Lung (tissue), 11 donors: ENCODE measurements at regions not wholly inside any gene's neighbourhood (a gene's known extent, or its start where the extent isn't known, plus 50 kb on each side); places are given as distances from the start of the nearest gene placed in this dataset.
"Not testable (repeated sequence)": the region's sequence is repeated elsewhere in the genome, so short reads cannot be mapped to it uniquely, and the experiment has no call there.

Source experiments
- ATAC-seq: fragments of 200-7000 bp; cut with Tn5 transposase; one replicate; pipeline ENCODE4 v1.9.1; 2020; ENCODE audit warnings: moderate number of reproducible peaks; ENCODE audit not compliant: insufficient read depth, low FRiP score
- DNase-seq, 3 donors: peaks; one replicate each; pipeline ENCODE4 v3.0.0-alpha.2; 2013 to 2017
- H3K27ac ChIP-seq, 2 donors: one replicate each; pipeline ENCODE4 v1.5.1; 2013; ENCODE audit warnings: mild to moderate bottlenecking in 2 of 2, moderate library complexity in 2 of 2, control low read depth in 1 of 2, inconsistent platforms in 1 of 2, low read depth in 1 of 2, low read length in 1 of 2
- H3K27me3 ChIP-seq, 3 donors: one replicate each; pipeline ENCODE4 v1.5.1; 2013; ENCODE audit warnings: low read length in 2 of 3; ENCODE audit not compliant: control insufficient read depth in 3 of 3, insufficient read depth in 3 of 3
- H3K36me3 ChIP-seq, 4 donors: one replicate each; pipeline ENCODE4 v1.5.1; 2013; ENCODE audit warnings: low read length in 4 of 4, mild to moderate bottlenecking in 1 of 4, moderate library complexity in 1 of 4; ENCODE audit not compliant: control insufficient read depth in 4 of 4, insufficient read depth in 4 of 4
- H3K4me1 ChIP-seq, 5 donors: one replicate each; pipeline ENCODE4 v1.5.1; 2013; ENCODE audit warnings: low read length in 5 of 5, mild to moderate bottlenecking in 2 of 5, moderate library complexity in 1 of 5; ENCODE audit not compliant: control insufficient read depth in 5 of 5, insufficient read depth in 5 of 5
- H3K4me3 ChIP-seq: one replicate; pipeline ENCODE4 v1.5.1; 2013; ENCODE audit warnings: mild to moderate bottlenecking, control low read depth, moderate library complexity
- H3K9ac ChIP-seq, 2 donors: one replicate each; pipeline ENCODE4 v1.5.1; 2013; ENCODE audit warnings: low read length in 2 of 2, control low read depth in 1 of 2; ENCODE audit not compliant: insufficient read depth in 1 of 2
- H3K9me3 ChIP-seq, 4 donors: one replicate each; pipeline ENCODE4 v1.5.1; 2013; ENCODE audit warnings: low read length in 3 of 4, mild to moderate bottlenecking in 1 of 4, moderate library complexity in 1 of 4; ENCODE audit not compliant: control insufficient read depth in 4 of 4, insufficient read depth in 3 of 4
- WGBS, 2 donors: extraction: QIAGEN DNeasy Blood & Tissue Kit; methylation state at CpG; one replicate each; pipeline ENCODE4 v1.1.7; 2013; 5-methylcytosine and 5-hydroxymethylcytosine counted together
- TF ChIP-seq, protein P1 (sequence below): IDR thresholded peaks from 2 replicates; pipeline ENCODE4 v1.5.1; 2012; ENCODE audit warnings: mild to moderate bottlenecking; ENCODE audit errors: control extremely low read depth, extremely low read depth
- donor health status: control.
- donor health status: control.
- donor health status: Bipolar disorder and iron deficiency.
- donor health status: healthy.
- donor health status: DM: yes; HTN: yes; CAD: no.

DNA sequence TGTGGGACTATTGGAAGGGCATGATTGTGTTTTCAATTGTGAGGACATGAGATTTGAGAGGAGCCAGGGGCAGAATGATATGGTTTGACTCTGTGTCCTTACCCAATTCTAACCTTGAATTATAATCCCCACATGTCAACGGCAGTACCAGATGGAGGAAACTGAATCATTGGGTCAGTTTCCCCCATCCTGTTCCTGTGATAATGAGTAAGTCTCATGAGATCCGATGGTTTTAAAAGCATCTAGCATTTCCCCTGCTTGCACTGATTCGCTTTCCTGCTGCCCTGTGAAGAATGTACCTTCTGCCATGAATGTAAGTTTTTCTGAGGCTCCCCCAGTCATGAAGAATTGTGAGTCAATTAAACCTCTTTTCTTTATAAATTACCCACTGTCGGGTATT, 1367.1 kb downstream of the XPNPEP1 start:
- TF ChIP-seq, protein P1, sequence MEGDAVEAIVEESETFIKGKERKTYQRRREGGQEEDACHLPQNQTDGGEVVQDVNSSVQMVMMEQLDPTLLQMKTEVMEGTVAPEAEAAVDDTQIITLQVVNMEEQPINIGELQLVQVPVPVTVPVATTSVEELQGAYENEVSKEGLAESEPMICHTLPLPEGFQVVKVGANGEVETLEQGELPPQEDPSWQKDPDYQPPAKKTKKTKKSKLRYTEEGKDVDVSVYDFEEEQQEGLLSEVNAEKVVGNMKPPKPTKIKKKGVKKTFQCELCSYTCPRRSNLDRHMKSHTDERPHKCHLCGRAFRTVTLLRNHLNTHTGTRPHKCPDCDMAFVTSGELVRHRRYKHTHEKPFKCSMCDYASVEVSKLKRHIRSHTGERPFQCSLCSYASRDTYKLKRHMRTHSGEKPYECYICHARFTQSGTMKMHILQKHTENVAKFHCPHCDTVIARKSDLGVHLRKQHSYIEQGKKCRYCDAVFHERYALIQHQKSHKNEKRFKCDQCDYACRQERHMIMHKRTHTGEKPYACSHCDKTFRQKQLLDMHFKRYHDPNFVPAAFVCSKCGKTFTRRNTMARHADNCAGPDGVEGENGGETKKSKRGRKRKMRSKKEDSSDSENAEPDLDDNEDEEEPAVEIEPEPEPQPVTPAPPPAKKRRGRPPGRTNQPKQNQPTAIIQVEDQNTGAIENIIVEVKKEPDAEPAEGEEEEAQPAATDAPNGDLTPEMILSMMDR = no peak
- no peak overlapping the region for H3K9ac ChIP-seq
- DNase-seq (no peak), ATAC-seq (no peak)
- no peaks in the 10 kb centered on the region for H3K36me3 ChIP-seq
- peaks cover 0 to 2% (median 0%) of the 10 kb centered on the region in 4 donors for H3K9me3 ChIP-seq
- no peaks in the 10 kb centered on the region for H3K4me1 ChIP-seq
- no peak overlapping the region for H3K27ac ChIP-seq
- no peaks in the 10 kb centered on the region for H3K27me3 ChIP-seq
- 57 to 77% methylated on average over 4 of the region's 4 CpGs for WGBS, 2 donors
- H3K4me3 ChIP-seq = no peak overlapping the region

DNA sequence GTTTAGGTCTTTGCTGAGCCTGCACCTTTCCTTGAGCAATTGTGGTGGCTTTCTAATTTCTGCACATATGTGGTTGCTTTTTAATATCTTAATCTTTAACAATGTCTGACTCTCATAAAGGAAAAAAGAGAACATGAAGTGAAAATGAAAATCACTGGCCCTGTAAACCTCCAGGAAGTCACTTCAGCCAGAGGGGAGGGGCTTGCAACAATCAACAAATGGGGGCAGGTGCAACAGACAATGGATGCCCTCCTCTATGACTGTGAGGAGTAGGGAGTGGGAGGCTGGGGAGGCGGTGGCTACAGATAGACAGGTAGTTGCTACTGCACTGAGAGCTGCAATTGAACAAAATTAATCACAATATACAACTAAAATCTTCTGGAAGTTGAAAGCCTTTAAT, 1377.4 kb downstream of the XPNPEP1 start:
- DNase-seq = no peak
- Histone ChIP-seq H3K4me3 (no peak overlapping the region), H3K36me3 (no peaks in the 10 kb centered on the region), H3K27ac (no peak overlapping the region), H3K4me1 (peaks cover 0 to 3% (median 0%) of the 10 kb centered on the region in 5 donors), H3K27me3 (no peaks in the 10 kb centered on the region), H3K9ac (no peak overlapping the region), H3K9me3 (no peaks in the 10 kb centered on the region)
- ATAC-seq = no peak
- TF ChIP-seq, protein P1 = no peak
- WGBS, 2 donors = 83 to 86% methylated on average over 1 of the region's 1 CpG

DNA sequence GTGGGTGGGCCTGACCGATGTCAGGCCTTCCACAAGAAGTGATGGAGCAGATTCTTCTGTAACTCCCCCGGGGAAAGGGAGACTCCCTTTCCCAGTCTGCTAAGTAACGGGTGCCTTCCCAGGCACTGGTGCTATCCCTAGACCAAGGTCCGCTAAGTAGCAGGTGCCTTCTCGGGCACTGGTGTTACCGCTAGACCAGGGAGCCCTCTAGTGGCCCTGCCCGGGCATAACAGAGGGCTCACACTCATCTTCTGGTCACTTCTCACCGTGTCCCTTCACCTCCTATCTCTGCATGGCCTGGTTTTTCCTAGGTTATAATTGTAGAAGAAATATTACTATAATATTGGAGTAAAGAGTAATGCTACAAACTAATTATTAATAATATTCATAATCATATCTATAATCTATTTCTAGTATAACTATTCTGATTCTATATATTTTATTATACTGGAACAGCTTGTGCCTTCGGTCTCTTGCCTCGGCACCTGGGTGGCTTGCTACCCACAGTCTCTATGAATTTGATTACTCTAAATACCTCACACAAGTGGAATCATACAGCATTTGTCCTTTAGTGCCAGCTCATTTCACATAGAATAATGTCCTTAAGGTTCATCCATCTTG, 1378.7 kb downstream of the XPNPEP1 start:
- H3K4me3 ChIP-seq = no peak overlapping the region
- H3K27ac ChIP-seq = no peak overlapping the region
- H3K36me3 ChIP-seq = no peaks in the 10 kb centered on the region
- TF ChIP-seq, protein P1 = no peak
- H3K4me1 ChIP-seq = peaks cover 0 to 3% (median 0%) of the 10 kb centered on the region in 5 donors
- no peak for ATAC-seq
- WGBS, 2 donors = 29% methylated on average over 10 of the region's 10 CpGs
- H3K27me3 ChIP-seq = no peaks in the 10 kb centered on the region
- peak; percentile 38 to 57 (median 51) for DNase-seq
- no peaks in the 10 kb centered on the region for H3K9me3 ChIP-seq
- H3K9ac ChIP-seq = no peak overlapping the region

DNA sequence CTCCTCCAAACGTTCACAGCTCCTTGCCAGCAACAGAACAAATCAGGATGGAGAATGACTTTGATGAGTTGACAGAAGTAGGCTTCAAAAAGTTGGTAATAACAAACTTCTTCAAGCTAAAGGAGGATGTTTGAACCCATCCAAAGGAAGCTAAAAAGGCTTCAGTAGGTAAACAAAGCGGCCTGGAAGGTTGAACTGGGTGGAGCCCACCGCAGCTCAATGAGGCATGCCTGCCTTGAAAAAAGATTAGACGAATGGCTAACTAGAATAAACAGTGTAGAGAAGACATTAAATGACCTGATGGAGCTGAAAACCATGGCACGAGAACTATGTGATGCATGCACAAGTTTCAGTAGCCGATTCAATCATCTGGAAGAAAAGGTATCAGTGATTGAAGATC, 1369.0 kb upstream of the SORCS1 start:
- not testable (repeated sequence) for H3K36me3 ChIP-seq, H3K9me3 ChIP-seq, DNase-seq, H3K27ac ChIP-seq, H3K27me3 ChIP-seq, H3K9ac ChIP-seq, H3K4me1 ChIP-seq, H3K4me3 ChIP-seq, ATAC-seq
- 75 to 81% methylated on average over 6 of the region's 6 CpGs for WGBS, 2 donors
